Fibroblast of the aortic adventitia (primary cell): ENCODE measurements at regions not wholly inside any gene's neighbourhood (a gene's known extent, or its start where the extent isn't known, plus 50 kb on each side); places are given as distances from the start of the nearest gene placed in this dataset.

Source experiments
- DNase-seq: peaks from one replicate; pipeline ENCODE4 v3.0.0-alpha.2; 2010; ENCODE audit warnings: low read depth
- H3K4me3 ChIP-seq: 2 replicates; pipeline ENCODE4 v1.5.1; 2011; ENCODE audit warnings: low read depth, mild to moderate bottlenecking, control low read depth, low read length, moderate library complexity
- CTCF ChIP-seq: IDR thresholded peaks from 2 replicates; pipeline ENCODE4 v1.5.1; 2011; ENCODE audit warnings: mild to moderate bottlenecking, low read length, control low read depth, inconsistent platforms; ENCODE audit not compliant: insufficient read depth

GRCh38 chr9:8262625-8263622 is 463.3 kb upstream of the DMAC1 start:
- TF ChIP-seq CTCF, result peak; percentile 9
- peak; percentile 79 for DNase-seq
- no peak overlapping the region for H3K4me3 ChIP-seq

- TF ChIP-seq CTCF, result no peak
- no peak overlapping the region for H3K4me3 ChIP-seq
- DNase-seq, result no peak
Observed at GRCh38 chr9:8261737-8262136, 462.2 kb upstream of the DMAC1 start.

- TF ChIP-seq CTCF, result no peak
- H3K4me3 ChIP-seq, result no peak overlapping the region
- no peak for DNase-seq
Observed at GRCh38 chr9:8259028-8259427, 459.4 kb upstream of the DMAC1 start.

- no peak for DNase-seq
- H3K4me3 ChIP-seq, result no peak overlapping the region
- no peak for TF ChIP-seq CTCF
Observed at GRCh38 chr9:8256880-8257279, 457.3 kb upstream of the DMAC1 start.

GRCh38 chr9:8255850-8256249 is 456.3 kb upstream of the DMAC1 start:
- peak; percentile 8 for DNase-seq
- TF ChIP-seq CTCF, result no peak
- H3K4me3 ChIP-seq, result no peak overlapping the region

GRCh38 chr9:8254541-8254940 is 455.0 kb upstream of the DMAC1 start:
- no peak for TF ChIP-seq CTCF
- DNase-seq, result peak; percentile 79
- no peak overlapping the region for H3K4me3 ChIP-seq
